ENCODE measurements at regions not wholly inside any gene's neighbourhood (a gene's known extent, or its start where the extent isn't known, plus 50 kb on each side); places are given as distances from the start of the nearest gene placed in this dataset.

GRCh38 chr13:74575729-74576125, 441.5 kb upstream of the KLF12 start:
- no peak overlapping the region for H3K9ac ChIP-seq (ENCODE audit: insufficient read depth, low read length, poor library complexity, severe bottlenecking)
- H3K9me3 ChIP-seq (replicated peaks in 1 of 2; ENCODE audit: control insufficient read depth in 1 of 2, insufficient read depth in 1 of 2, low read length in 2 of 2) = peaks cover 0 to 5% of the 10 kb centered on the region in 2 donors
- no peak overlapping the region for H2AFZ ChIP-seq (ENCODE audit: insufficient read depth, low read depth, low read length, poor library complexity, severe bottlenecking)
- no peak overlapping the region for H3K4me3 ChIP-seq (replicated peaks in 1 of 3; ENCODE audit: low read depth in 2 of 3, low read length in 3 of 3)
- H4K20me1 ChIP-seq (ENCODE audit: insufficient read depth, low read length) = no peaks in the 10 kb centered on the region
- Mint-ChIP-seq H3K27ac (no peak overlapping the region), H3K4me1 (no peaks in the 10 kb centered on the region), H3K9me3 (peaks cover 0 to 8% (median 2%) of the 10 kb centered on the region in 7 donors), H3K27me3 (ENCODE audit: low read depth in 3 of 3) (peaks cover 16 to 23% (median 22%) of the 10 kb centered on the region in 3 donors), H3K4me3 (peak overlapping the region in 1 of 2 donors; percentile 66), H3K36me3 (no peaks in the 10 kb centered on the region)
- H3K4me2 ChIP-seq (replicated peaks; ENCODE audit: extremely low read depth, low read length, poor library complexity, severe bottlenecking) = no peak overlapping the region
- H3K4me1 ChIP-seq (ENCODE audit: control insufficient read depth in 1 of 2, insufficient read depth in 2 of 2, low read length in 2 of 2) = no peaks in the 10 kb centered on the region
- no peak overlapping the region for H3K27ac ChIP-seq (ENCODE audit: low read depth in 1 of 2, low read length in 2 of 2)
- intact Hi-C loops (cut with micrococcal nuclease) = no loop called here
- WGBS (ENCODE audit: insufficient coverage) = 0% methylated on average over 29 of the region's 29 CpGs
- no peak for TF ChIP-seq CTCF (IDR thresholded peaks at IDR 0.05)
- H3K79me2 ChIP-seq (ENCODE audit: insufficient read depth, low read length) = no peaks in the 10 kb centered on the region
- peaks cover 7 to 23% of the 10 kb centered on the region in 2 donors for H3K27me3 ChIP-seq (ENCODE audit: control insufficient read depth in 2 of 2, insufficient read depth in 2 of 2, low read length in 2 of 2)
- no peaks in the 10 kb centered on the region for H3K36me3 ChIP-seq (replicated peaks in 1 of 2; ENCODE audit: control insufficient read depth in 1 of 2, insufficient read depth in 2 of 2, low read length in 2 of 2)
- DNase-seq = no peak

DNA sequence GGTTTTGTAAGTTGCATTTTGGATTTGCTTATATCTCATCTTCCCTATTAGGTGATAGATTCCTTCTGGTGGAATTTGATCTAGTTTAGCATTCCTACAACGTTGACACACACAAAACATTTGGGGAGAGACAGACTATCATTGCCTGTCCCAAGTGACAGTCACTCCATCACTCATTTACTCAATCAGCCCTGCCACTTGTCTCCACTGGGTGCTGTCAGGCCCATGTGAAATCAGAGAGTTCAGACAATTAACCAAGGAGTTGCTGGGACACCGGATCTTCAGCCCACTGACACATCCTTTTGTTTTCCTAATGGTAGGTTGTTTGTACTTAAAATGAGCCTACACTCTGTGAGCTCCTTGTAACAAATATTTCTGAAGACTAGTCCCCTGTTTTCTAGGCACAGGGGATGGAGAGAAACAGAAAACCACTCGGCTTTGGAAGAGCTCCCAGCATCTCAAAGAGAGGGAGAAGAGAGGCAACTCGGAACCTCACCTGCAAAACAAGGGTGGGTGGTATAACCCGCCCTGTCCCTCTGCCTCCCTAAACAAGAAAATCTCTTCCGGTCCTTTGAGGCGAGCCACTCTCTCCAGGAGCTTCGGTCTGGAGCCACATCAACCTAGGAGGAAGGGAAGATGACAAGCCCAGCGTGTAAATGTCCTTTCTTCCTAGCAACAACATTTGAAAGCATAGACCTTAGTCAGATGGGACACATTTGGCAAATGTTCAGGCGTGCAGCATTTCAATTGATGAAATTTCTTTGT, 440.9 kb upstream of the KLF12 start:
- Mint-ChIP-seq H3K36me3 (no peaks in the 10 kb centered on the region), H3K4me3 (peak overlapping the region in 1 of 2 donors; percentile 51), H3K27me3 (ENCODE audit: low read depth in 3 of 3) (peaks cover 16 to 23% (median 22%) of the 10 kb centered on the region in 3 donors), H3K9me3 (peaks cover 0 to 6% (median 2%) of the 10 kb centered on the region in 7 donors), H3K27ac (peak overlapping the region in 1 of 7 donors; percentile 12), H3K4me1 (no peaks in the 10 kb centered on the region)
- no peaks in the 10 kb centered on the region for H3K36me3 ChIP-seq (replicated peaks in 1 of 2; ENCODE audit: control insufficient read depth in 1 of 2, insufficient read depth in 2 of 2, low read length in 2 of 2)
- peaks cover 0 to 5% of the 10 kb centered on the region in 2 donors for H3K9me3 ChIP-seq (replicated peaks in 1 of 2; ENCODE audit: control insufficient read depth in 1 of 2, insufficient read depth in 1 of 2, low read length in 2 of 2)
- no peaks in the 10 kb centered on the region for H4K20me1 ChIP-seq (ENCODE audit: insufficient read depth, low read length)
- H3K4me1 ChIP-seq (ENCODE audit: control insufficient read depth in 1 of 2, insufficient read depth in 2 of 2, low read length in 2 of 2) = no peaks in the 10 kb centered on the region
- no peak overlapping the region for H3K4me2 ChIP-seq (replicated peaks; ENCODE audit: extremely low read depth, low read length, poor library complexity, severe bottlenecking)
- no peak for TF ChIP-seq CTCF (IDR thresholded peaks at IDR 0.05)
- 0% methylated on average over 1 of the region's 10 CpGs for WGBS (ENCODE audit: insufficient coverage)
- H3K9ac ChIP-seq (ENCODE audit: insufficient read depth, low read length, poor library complexity, severe bottlenecking) = no peak overlapping the region
- intact Hi-C loops (cut with micrococcal nuclease) = no loop called here
- DNase-seq = no peak
- H2AFZ ChIP-seq (ENCODE audit: insufficient read depth, low read depth, low read length, poor library complexity, severe bottlenecking) = no peak overlapping the region
- H3K27ac ChIP-seq (ENCODE audit: low read depth in 1 of 2, low read length in 2 of 2) = no peak overlapping the region
- no peak overlapping the region for H3K4me3 ChIP-seq (replicated peaks in 1 of 3; ENCODE audit: low read depth in 2 of 3, low read length in 3 of 3)
- peaks cover 7 to 23% of the 10 kb centered on the region in 2 donors for H3K27me3 ChIP-seq (ENCODE audit: control insufficient read depth in 2 of 2, insufficient read depth in 2 of 2, low read length in 2 of 2)
- H3K79me2 ChIP-seq (ENCODE audit: insufficient read depth, low read length) = no peaks in the 10 kb centered on the region

Data from CD14-positive monocyte (primary cell).